ENCODE measurements at regions not wholly inside any gene's neighbourhood (a gene's known extent, or its start where the extent isn't known, plus 50 kb on each side); places are given as distances from the start of the nearest gene placed in this dataset.

DNA sequence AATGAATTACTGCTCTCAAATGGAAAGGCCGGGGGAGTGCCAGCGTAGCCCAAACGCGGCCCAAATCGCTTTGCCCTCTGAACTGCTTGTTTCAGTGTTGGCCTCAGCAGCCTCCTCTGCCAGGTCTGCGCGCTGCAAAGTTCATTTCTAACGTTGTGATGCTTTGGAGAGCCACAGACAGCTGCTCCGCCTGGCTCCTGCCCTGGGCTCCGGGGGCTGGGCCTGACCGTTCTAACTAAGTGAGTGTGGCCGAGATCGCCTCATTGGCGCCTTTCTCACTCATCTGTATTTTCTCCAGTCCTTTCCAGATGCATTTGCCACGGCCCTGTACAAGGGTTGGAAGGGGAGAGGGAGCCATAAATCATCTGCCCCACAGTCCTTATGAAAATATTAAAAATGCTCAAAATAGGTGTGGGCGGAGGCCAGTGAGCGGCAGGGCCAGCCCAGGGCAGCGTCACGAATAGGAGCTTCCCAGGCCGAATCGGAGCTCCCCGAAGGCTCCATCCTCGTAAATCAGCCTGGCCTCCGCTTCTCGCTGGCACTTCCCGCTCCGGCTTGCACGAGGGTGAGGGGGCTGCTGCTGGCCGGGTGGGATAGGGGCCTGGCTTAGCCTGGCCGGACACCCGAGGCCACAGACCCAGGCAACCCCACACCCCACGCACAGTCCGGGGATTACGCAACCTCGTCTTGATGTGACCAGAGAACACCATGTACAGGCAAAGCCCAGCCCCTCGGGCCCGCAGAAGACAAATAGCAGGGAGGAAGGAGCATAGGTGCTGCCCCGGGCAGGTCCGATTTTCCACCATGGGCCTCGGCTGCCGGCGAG is 196.6 kb upstream of the DIO3 start:
- no peak for ATAC-seq (replicated peaks)
- H3K36me3 Mint-ChIP-seq (ENCODE audit: insufficient read depth): no peaks in the 10 kb centered on the region
- peaks cover 46 to 88% of the 10 kb centered on the region in 2 donors for H3K27me3 Mint-ChIP-seq
- H3K4me1 Mint-ChIP-seq (ENCODE audit: low read depth in 2 of 2): no peaks in the 10 kb centered on the region
- no peak overlapping the region for H3K27ac Mint-ChIP-seq
- H3K4me3 Mint-ChIP-seq: no peak overlapping the region
- no peak for DNase-seq
- H3K9me3 Mint-ChIP-seq: no peaks in the 10 kb centered on the region

DNA sequence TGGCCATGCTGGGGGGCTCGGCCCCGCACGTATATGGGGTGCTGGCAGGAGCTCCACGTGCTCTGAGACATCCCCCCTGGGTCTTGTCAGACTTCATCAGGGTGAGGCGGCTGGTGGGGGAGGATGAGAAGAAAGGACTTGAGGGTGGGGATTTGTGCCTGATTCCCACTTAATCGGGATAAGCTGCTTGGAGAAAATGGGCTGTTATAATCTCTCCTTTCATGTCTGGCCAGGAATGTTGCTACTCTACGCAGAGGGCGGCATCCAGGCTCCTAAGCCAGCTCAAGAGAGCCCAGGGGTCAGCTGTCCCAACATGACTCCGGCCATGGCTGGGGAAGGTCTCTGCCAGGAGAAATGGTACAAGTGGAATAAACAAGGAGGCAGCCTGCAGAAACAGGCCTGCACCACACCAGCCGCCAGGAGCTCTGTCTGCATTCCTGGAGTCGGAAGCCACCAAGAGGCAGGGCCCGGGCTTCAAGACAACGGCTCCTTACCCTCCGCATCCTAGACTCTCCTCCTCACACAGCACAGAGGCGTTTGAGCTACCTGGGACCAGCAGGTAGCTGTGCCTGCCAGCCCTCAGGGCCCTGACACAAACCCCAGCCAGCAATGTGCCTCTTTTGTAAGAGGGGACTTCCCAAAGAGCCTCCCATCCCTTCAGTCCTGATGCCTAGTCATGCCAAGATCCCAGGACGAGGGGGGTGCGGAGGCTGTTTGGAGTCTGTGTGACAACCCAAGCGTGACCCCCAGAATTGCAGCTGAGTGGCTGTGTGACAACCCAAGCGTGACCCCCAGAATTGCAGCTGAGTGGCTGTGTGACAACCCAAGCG is 195.8 kb upstream of the DIO3 start:
- H3K27me3 Mint-ChIP-seq: peaks cover 54 to 95% of the 10 kb centered on the region in 2 donors
- DNase-seq: no peak
- no peak overlapping the region for H3K4me3 Mint-ChIP-seq
- no peaks in the 10 kb centered on the region for H3K4me1 Mint-ChIP-seq (ENCODE audit: low read depth in 2 of 2)
- no peak for ATAC-seq (replicated peaks)
- H3K36me3 Mint-ChIP-seq (ENCODE audit: insufficient read depth): no peaks in the 10 kb centered on the region
- H3K9me3 Mint-ChIP-seq: no peaks in the 10 kb centered on the region
- H3K27ac Mint-ChIP-seq: no peak overlapping the region

DNA sequence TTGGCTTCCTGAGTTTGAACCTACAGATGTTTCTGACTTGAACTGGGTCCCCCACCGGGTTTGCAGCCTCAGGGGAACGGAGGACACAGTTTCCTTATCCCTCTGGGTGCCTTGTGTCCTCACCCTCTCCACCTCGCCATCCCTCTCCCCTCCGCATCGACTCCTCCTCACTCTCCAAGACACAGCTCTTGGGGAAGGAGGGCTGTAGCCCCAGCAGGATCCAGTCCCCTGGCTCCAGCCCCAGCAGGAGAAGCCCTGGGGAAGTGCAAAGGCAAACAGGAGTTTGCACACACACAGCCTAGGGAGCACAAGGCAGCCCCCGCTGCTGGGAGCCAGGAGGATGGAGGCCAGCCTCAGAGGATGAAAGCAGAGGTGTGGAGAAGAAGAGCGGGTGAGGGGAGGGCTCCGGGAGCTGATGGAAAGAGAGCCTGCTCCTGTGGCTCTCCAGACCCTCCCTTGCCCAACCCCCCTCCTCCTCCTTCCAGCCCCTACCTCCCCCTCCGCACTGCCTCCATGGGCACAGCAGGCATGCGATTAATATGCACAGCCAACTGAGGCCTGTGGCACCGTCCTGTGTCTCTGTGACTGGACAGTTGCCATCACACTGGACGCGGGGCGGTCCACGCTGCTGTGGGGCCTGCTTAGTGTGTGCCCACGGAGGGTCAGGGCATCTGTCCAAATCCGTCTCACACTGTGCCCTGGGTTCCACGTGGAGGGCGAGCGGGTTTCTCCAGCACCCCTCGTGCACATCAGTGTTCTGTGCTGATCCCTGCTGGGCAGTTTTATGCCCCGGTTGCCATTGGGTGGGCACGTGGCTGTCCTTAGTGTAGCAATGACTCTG is 193.7 kb upstream of the DIO3 start:
- Mint-ChIP-seq H3K4me1 (ENCODE audit: low read depth in 2 of 2) (no peaks in the 10 kb centered on the region), H3K36me3 (ENCODE audit: insufficient read depth) (no peaks in the 10 kb centered on the region), H3K27me3 (peaks cover 47 to 85% of the 10 kb centered on the region in 2 donors), H3K4me3 (no peak overlapping the region), H3K9me3 (no peaks in the 10 kb centered on the region), H3K27ac (no peak overlapping the region)
- no peak for ATAC-seq (replicated peaks)
- DNase-seq: no peak

DNA sequence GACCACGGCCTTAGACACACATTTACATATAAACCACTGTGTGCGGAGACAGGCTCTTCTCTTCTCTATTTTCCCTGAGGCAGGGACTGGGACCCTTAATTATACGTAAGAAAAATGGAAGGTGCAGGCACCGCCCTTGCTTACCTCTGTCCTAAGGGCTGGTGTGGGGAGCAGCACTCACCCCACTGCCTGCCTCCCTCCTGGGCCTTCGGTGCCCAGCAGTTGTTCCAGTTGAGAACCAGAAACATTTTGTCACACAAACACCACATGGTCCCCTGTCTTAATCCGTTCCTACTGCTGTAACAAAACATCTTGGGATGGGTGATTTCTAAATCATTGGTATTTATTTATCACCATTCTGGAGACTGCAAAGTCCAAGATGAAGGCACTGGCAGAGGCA is 192.7 kb upstream of the DIO3 start:
- no peaks in the 10 kb centered on the region for H3K36me3 Mint-ChIP-seq (ENCODE audit: insufficient read depth)
- H3K27ac Mint-ChIP-seq: no peak overlapping the region
- DNase-seq: no peak
- no peaks in the 10 kb centered on the region for H3K9me3 Mint-ChIP-seq
- no peaks in the 10 kb centered on the region for H3K4me1 Mint-ChIP-seq (ENCODE audit: low read depth in 2 of 2)
- H3K4me3 Mint-ChIP-seq: no peak overlapping the region
- ATAC-seq (replicated peaks): no peak
- peaks cover 43 to 82% of the 10 kb centered on the region in 2 donors for H3K27me3 Mint-ChIP-seq

DNA sequence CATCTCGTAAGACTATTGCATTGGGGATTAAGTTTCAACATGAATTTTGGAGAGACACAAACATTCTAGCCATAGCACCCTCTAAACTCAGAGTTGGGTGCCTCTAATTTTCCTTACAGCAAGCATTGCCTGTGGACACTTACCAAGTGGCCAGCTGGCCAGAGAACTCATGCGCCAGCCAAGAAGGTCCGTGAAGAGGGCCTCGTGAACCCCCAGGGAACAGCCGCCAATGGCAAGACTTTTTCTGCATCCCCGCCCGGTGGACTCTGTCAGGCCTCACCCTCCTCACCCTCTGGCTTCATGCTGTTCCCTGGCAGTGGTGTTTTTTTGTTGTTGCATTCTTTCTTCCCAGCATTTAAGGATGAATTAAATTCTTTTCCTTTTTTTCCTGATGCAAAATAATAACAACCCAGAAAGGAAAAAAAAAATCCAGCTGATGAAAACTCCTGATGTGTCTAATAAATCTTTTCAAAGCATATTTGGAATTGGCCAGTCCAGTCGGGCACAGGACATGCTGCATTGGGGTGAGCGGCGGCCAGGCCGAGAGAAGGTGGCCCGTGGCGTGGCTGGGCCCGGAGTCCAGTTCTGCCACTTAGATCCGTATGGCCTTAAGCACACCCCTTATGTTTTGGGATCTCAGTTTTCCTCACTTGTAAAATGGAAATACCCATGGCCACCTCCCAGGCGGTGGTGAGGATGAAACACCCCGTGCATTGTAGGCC is 191.9 kb upstream of the DIO3 start:
- Mint-ChIP-seq H3K36me3 (ENCODE audit: insufficient read depth) (no peaks in the 10 kb centered on the region), H3K4me3 (no peak overlapping the region), H3K9me3 (no peaks in the 10 kb centered on the region), H3K27ac (no peak overlapping the region), H3K27me3 (peaks cover 43 to 82% of the 10 kb centered on the region in 2 donors), H3K4me1 (ENCODE audit: low read depth in 2 of 2) (no peaks in the 10 kb centered on the region)
- DNase-seq (no peak), ATAC-seq (replicated peaks) (no peak)

DNA sequence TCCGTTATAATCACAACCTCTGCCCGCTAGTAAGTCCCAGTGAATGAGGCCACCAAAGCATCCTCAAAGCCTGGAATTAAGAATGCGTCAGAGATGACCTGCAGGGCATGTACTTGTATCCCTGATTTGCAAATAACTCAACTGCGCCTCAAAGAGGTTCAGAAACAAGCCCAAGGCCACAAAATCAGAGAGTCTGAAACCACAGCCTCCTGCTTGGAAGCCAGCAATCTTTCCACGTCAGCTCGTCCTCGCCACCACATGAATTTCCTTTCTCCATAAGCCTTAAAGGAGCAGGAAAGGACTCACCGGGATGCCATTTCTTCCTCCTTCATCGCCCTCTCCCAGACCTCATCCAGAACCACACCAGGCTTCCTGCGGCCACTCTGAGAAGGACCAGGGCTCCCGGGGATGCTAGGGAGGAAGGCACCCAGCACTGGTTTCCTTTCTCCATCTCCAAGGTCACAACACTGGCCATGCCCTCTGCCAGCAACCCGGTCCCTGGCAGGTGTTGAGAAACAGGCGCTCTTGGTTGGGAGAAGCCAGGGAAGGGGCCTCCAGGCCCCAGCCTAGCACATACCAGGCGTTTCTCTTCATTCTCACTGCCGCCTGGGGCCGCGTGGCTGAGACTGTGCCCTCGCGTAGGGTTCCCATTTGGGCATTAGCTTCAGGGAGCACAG is 191.2 kb upstream of the DIO3 start:
- Mint-ChIP-seq H3K4me1 (ENCODE audit: low read depth in 2 of 2) (no peaks in the 10 kb centered on the region), H3K36me3 (ENCODE audit: insufficient read depth) (no peaks in the 10 kb centered on the region), H3K27ac (no peak overlapping the region), H3K9me3 (no peaks in the 10 kb centered on the region), H3K27me3 (peaks cover 42 to 82% of the 10 kb centered on the region in 2 donors), H3K4me3 (no peak overlapping the region)
- ATAC-seq (replicated peaks) (no peak), DNase-seq (no peak)

DNA sequence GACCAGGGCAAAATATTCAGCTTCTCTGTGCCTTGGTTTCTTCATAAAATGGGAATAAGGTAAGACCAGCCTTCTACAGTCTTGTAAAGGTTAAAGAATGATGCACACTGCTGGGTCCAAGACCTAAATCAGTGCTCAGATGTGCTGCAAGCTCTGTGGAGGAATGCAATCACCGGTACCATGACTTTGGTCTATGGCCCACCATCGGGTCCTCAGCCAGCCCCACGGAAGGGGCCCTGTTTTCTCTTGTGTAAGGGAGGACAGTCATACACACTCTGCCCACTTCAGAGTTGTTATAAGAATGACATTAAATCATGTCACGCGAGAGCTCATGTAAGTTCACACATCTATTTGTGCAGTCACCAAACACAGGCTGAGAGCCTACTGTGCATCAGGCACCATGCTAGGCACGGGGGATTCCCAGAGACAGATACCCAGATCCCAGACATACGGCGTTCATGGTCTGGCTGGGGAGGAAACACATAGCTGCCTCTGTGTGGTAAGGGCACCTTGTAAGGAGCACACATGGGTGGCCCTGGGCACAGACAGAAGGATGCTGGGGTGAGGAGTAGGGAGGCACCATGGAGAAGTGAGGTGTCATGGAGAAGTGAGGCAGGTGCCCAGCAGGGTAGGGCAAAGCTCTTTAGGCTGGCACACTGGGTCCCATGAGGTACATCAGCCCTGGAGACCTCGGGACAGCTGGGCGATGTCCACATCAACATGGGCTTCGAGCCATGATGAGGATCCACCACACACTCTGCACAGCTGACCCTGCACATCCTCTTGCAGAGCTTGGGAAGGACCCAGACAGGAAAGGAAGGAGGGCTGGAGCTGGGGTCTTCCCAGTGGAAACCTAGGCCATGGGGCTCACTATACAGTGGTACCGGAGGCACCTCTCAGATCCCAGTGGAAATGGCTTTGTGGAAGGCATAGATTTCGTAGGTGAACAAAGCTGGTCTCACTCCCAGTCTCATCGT is 190.4 kb upstream of the DIO3 start:
- Mint-ChIP-seq H3K36me3 (ENCODE audit: insufficient read depth) (no peaks in the 10 kb centered on the region), H3K9me3 (no peaks in the 10 kb centered on the region), H3K4me3 (no peak overlapping the region), H3K27ac (no peak overlapping the region), H3K27me3 (peaks cover 44 to 79% of the 10 kb centered on the region in 2 donors), H3K4me1 (ENCODE audit: low read depth in 2 of 2) (no peaks in the 10 kb centered on the region)
- DNase-seq: no peak
- no peak for ATAC-seq (replicated peaks)

DNA sequence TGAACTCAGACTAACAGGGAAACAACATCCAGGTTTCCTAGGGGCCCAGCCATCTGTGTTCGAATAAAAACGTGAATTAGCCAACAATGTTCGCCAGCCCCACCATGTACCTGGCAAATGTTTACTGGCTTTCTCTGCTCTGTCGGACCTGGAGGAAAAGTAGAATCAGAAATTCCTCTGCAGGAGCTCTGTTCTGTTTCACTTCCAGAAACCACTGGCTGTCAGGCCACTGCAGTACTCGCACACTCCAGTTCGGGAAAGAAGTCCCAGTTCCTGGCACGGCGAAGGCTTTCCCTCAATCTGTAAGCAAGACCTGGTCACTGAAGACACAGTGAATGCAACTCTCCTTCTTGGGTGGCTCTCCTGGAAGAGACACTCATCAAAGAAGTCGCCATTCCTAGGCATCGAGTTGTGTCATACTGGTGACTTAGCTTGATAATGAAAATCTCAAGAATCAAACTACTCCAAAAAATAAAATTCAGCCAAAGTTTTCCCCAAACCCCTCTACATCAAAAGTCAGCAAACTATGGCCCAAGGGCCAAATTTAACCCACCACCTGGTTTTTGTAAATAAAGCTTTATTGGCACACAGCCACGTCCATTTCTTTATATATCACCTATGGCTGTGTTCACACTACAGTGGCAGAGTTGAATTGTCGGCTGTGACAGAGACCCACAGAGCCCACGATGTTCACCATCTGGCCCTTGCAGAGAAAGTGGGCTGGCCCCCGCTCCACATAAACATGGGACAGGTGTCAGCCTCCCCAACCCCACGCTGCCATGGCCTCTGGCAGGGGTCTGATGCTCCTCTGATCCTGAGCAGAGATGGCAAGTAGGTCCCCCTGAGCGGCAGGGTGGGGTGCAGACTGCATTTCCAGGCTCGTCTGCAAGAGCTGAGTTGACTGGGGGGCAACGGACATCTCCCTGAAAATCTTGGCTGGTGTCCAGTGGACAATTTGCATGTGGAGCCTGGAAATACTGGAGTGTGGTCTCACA is 189.2 kb upstream of the DIO3 start:
- H3K27me3 Mint-ChIP-seq: peaks cover 44 to 68% of the 10 kb centered on the region in 2 donors
- DNase-seq (no peak), ATAC-seq (replicated peaks) (no peak)
- no peaks in the 10 kb centered on the region for H3K4me1 Mint-ChIP-seq (ENCODE audit: low read depth in 2 of 2)
- H3K27ac Mint-ChIP-seq: no peak overlapping the region
- H3K9me3 Mint-ChIP-seq: no peaks in the 10 kb centered on the region
- H3K4me3 Mint-ChIP-seq: no peak overlapping the region
- H3K36me3 Mint-ChIP-seq (ENCODE audit: insufficient read depth): no peaks in the 10 kb centered on the region

DNA sequence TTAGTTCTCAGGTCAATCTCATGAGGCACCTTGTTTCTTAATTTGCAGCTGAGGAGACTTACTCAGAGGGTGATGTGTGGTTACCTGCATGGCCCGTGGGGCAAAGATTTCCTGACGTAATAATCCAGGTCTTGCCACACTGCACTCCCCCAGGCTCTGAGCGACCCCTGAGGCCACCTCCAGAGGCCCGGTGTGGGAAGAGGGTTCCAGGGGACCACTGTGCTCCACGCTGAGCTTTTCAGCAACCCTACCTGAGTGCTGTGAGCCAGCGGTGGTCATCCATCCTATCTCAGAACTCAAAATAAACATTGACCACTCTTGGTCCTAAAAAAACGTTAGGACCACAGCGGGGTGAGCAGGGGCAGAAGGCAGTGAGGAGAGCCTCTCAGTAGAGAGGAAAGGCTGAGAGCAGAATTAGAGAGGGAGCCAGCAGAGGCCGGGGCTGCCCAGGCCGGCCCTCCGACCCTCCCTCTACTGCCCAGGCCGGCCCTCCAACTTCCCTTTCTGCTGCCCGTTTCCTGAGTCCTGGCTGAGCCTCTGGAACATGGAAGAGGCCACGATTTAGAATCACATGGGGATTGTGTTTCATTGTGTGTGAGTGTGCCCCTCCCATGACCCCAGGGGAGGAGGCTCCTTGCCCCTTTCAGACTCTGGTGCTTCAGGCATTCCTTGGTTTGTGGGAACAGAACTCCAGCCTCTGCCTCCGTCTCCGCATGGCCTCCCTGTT is 188.2 kb upstream of the DIO3 start:
- no peak overlapping the region for H3K4me3 Mint-ChIP-seq
- H3K4me1 Mint-ChIP-seq (ENCODE audit: low read depth in 2 of 2): no peaks in the 10 kb centered on the region
- no peaks in the 10 kb centered on the region for H3K36me3 Mint-ChIP-seq (ENCODE audit: insufficient read depth)
- no peak overlapping the region for H3K27ac Mint-ChIP-seq
- H3K27me3 Mint-ChIP-seq: peaks cover 44 to 59% of the 10 kb centered on the region in 2 donors
- ATAC-seq (replicated peaks) (no peak), DNase-seq (no peak)
- H3K9me3 Mint-ChIP-seq: no peaks in the 10 kb centered on the region

DNA sequence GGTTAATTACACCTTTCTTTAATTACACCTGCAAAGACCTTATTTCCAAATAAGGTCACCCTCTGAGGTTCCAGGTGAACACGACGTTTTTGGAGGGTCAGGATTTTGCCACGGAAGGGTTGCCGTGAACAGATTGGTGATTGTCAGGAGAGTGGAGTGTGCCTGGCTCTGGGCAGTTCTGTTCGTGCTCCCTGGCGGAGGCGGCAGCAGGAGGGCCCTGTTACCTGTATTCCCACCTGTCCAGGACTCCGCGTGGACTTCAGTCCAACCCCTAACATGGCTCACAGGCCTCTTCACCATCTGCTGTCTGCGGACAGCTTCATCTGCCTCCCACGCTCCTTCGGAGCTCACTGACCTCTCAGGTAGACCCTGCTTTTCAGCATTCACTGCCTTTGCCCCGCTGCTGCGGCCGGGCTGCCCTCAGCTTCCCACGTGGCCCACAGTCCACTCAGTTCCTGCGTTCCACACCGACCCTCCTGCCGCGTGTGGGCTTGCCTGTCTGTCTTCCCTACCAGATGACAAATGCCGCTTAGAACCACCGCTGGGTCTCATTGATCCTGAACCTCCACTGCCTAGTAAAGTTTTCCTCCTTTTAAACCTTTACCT is 187.5 kb upstream of the DIO3 start:
- Mint-ChIP-seq H3K4me3 (no peak overlapping the region), H3K27ac (no peak overlapping the region), H3K4me1 (ENCODE audit: low read depth in 2 of 2) (no peaks in the 10 kb centered on the region), H3K27me3 (peaks cover 44 to 51% of the 10 kb centered on the region in 2 donors), H3K9me3 (no peaks in the 10 kb centered on the region), H3K36me3 (ENCODE audit: insufficient read depth) (no peaks in the 10 kb centered on the region)
- no peak for DNase-seq
- no peak for ATAC-seq (replicated peaks)
